Stimulated activated CD8-positive, alpha-beta memory T cell treated with anti-CD3 and anti-CD28 coated beads, Interleukin-12 subunit alpha, Interleukin-12 subunit beta, amount 100 ng/mL, for 24 hours (primary cell): ENCODE measurements at regions not wholly inside any gene's neighbourhood (a gene's known extent, or its start where the extent isn't known, plus 50 kb on each side); places are given as distances from the start of the nearest gene placed in this dataset.

Source experiments
- DNase-seq: peaks from one replicate; pipeline ENCODE4 v3.0.0-alpha.2; 2020; ENCODE audit errors: extremely low read depth

GRCh38 chr4:123990310-123990870, 593.8 kb downstream of the SPRY1 start:
- DNase-seq, result no peak

- no peak for DNase-seq
These were observed 598.3 kb downstream of the SPRY1 start for GRCh38 chr4:123994917-123995316.

- DNase-seq, result no peak
These were observed 599.3 kb downstream of the SPRY1 start for GRCh38 chr4:123995936-123996335.

GRCh38 chr4:123996718-123997510, 600.3 kb downstream of the SPRY1 start:
- no peak for DNase-seq

- no peak for DNase-seq
These were observed 601.3 kb downstream of the SPRY1 start for GRCh38 chr4:123997776-123998449.

GRCh38 chr4:124000233-124000632, 603.6 kb downstream of the SPRY1 start:
- DNase-seq, result no peak

GRCh38 chr4:124015766-124016165, 619.2 kb downstream of the SPRY1 start:
- no peak for DNase-seq

- no peak for DNase-seq
These were observed 620.7 kb downstream of the SPRY1 start for GRCh38 chr4:124017185-124017785.

GRCh38 chr4:124018383-124019317, 622.1 kb downstream of the SPRY1 start:
- DNase-seq, result no peak

GRCh38 chr4:124019749-124020549, 623.4 kb downstream of the SPRY1 start:
- no peak for DNase-seq

GRCh38 chr4:124025000-124025399, 628.4 kb downstream of the SPRY1 start:
- DNase-seq, result no peak

GRCh38 chr4:124025428-124025827, 628.8 kb downstream of the SPRY1 start:
- no peak for DNase-seq

GRCh38 chr4:124028182-124028581, 631.6 kb downstream of the SPRY1 start:
- no peak for DNase-seq

- no peak for DNase-seq
These were observed 633.6 kb downstream of the SPRY1 start for GRCh38 chr4:124030147-124030546.

- no peak for DNase-seq
These were observed 635.4 kb downstream of the SPRY1 start for GRCh38 chr4:124032035-124032434.

GRCh38 chr4:124035364-124036041, 638.9 kb downstream of the SPRY1 start:
- DNase-seq, result no peak

GRCh38 chr4:124037236-124037635, 640.6 kb downstream of the SPRY1 start:
- DNase-seq, result no peak

GRCh38 chr4:124044330-124044729, 647.7 kb downstream of the SPRY1 start:
- no peak for DNase-seq

GRCh38 chr4:124044867-124045266, 648.3 kb downstream of the SPRY1 start:
- DNase-seq, result no peak

GRCh38 chr4:124046190-124046589, 649.6 kb downstream of the SPRY1 start:
- DNase-seq, result no peak
